ENCODE measurements at regions not wholly inside any gene's neighbourhood (a gene's known extent, or its start where the extent isn't known, plus 50 kb on each side); places are given as distances from the start of the nearest gene placed in this dataset.
"Not testable (repeated sequence)": the region's sequence is repeated elsewhere in the genome, so short reads cannot be mapped to it uniquely, and the experiment has no call there.

- DNase-seq = no peak
These were observed 55.9 kb upstream of the ALB start for GRCh38 chr4:73348185-73348584.

DNA sequence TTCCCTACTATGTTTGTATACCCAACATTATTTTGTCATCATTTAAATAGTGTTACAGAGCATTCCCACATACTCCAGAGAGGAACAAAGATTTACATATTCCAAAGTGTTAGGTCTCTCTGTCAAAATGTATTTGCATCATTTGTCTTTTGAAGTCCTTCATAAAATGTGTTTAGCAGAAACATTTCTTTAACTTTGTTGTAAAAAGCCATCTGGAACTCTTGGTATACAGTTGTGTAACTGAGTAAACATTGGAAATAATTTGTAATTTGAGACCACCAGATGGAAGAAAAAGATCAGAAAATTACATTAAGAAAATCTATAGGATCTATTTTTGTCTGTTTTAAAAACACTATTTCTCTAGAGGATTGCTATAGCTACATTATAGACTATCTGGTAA lies 56.6 kb upstream of the ALB start:
- no peak for DNase-seq

GRCh38 chr4:73345399-73345975 lies 58.6 kb upstream of the ALB start:
- DNase-seq = no peak

DNA sequence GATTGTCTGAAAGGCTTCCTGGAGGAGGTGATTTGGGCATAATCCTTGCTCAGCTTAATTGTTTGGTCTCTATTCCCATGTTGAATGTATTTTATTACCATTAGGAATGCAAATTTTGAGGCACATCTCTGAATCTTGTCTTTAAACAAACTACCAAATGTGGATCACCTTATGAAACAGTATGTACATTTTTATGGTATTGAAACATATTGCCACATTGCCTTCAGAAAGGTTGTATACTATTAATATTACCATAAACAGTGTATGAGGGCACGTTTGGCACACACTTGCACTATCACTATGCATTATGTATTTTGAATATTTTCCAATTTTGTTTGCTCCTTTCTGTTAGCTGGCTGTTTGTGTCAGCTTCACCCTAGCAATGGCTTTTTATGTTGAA lies 60.0 kb upstream of the ALB start:
- no peak for DNase-seq

DNA sequence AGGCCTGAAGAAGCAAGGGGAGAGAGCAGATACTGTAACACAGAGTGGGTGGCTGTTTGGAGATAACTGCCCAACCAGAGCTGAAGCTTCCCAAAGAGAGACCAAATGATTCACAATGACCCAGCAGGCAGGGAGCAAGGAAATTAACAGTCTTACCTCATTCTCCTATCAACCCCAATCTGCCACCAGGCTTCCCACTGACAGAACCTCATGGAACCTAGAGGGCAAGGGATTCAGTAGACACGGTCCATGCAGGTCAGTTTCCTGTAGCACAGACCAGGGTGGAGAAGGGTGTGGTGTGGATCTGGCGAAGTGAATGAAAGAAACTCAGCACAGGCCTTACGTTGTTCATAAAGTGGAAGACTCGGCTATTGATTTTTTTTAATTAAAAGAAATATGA lies 60.7 kb upstream of the ALB start:
- no peak for DNase-seq

DNA sequence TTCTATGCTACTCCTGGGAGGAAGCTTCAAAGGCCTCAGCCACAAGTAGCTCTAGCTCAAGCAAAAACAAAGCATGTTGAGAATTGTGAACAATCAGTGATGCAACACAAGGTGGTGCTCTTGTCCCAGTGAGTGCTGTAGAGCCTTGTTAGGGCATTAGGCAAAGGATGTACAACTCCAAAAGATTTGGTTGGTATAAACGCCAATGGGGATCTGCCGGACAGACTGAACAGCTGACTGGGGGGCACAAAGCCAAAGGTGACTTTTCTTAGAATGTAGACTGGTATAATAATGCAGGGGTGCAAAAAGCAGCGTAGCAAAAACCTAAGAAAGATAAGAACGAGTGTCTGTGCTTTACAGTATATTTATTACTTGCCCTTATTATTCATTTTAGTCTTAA lies 62.6 kb upstream of the ALB start:
- peak; percentile 3 to 41 (median 16) for DNase-seq

GRCh38 chr4:73340917-73341316 lies 63.2 kb upstream of the ALB start:
- no peak for DNase-seq

- DNase-seq = no peak
These were observed 68.4 kb upstream of the ALB start for GRCh38 chr4:73335679-73336078.

DNA sequence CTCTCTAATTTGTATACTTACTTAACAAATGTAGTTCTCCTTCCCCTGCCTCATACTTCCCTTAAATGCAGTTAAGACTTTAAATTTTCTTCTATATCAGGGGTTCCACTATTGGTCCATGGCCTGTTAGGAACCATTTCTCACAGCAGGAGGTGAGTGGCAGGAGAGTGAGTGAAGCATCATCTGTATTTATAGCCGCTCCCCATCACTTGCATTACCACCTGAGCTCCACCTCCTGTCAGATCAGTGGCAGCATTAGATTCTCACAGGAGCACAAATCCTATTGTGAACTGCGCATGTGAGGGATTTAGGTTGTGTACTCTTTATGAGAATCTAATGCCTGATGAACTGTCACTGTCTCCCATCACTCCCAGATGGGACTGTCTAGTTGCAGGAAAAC lies 72.1 kb upstream of the ALB start:
- DNase-seq = not testable (repeated sequence)

GRCh38 chr4:73329300-73329699 lies 70.7 kb upstream of the ANKRD17 start:
- no peak for DNase-seq

DNA sequence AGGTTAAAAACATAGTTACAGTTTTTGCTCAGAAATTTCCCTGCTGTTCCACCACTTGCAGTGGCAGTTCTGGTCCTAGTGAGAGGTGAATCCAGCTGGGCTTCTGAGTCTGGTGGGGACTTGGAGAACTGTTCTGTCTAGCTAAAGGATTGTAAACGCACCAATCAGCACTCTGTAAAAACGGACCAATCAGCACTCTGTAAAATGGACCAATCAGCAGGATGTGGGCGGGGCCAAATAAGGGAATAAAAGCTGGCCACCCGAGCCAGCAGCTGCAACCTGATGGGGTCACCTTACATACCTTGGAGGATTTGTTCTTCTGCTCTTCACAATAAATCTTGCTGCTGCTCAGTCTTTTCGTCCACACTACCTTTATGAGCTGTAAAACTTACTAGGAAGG lies 67.2 kb upstream of the ANKRD17 start:
- not testable (repeated sequence) for DNase-seq

DNA sequence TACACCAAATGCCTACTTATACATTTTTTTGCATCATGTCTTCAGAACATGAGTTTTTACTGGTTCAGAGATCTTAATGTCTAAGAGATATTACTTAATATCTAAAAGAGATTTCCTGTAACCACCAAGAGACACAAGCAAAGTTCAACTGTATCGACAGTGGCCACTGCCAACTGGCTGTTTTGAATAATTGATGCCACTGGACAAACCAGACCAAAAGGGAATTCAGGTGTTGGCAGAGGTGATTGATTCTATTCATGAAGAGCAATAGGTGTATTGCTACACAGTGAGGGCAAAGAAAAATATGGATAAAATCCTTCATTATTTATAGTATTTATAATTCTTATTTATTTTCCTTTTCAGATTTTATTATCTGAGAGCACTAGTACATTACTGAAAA lies 58.5 kb upstream of the ANKRD17 start:
- no peak for DNase-seq

- peak in 1 of 3 donors; percentile 43 for DNase-seq
These were observed 56.5 kb upstream of the ANKRD17 start for GRCh38 chr4:73315091-73315490.

DNA sequence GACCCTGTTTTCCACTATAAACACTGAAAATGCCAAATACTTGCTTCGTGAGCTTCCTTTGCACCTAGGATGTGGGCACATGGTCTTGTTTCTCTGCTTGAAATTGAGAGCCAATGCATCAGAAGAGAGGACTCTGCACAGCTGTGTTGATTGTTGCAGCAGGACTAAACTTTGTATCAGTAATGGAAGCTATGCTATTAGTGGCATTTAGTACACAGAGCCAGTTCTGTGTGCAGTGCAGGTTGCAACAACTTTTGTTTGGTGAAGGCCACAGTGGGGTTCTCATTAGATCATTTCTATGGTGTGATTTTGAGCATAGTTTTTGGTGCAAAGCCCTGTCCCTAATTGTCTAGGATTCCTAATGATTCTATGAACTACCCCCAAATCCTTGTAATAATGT lies 54.4 kb upstream of the ANKRD17 start:
- no peak for DNase-seq

- DNase-seq = peak; percentile 14 to 30 (median 14)
These were observed 52.8 kb upstream of the ANKRD17 start for GRCh38 chr4:73311428-73311827.

- DNase-seq = peak in 1 of 3 donors; percentile 18
These were observed 50.6 kb upstream of the ANKRD17 start for GRCh38 chr4:73309211-73309610.
